ENCODE measurements at regions not wholly inside any gene's neighbourhood (a gene's known extent, or its start where the extent isn't known, plus 50 kb on each side); places are given as distances from the start of the nearest gene placed in this dataset.

DNA sequence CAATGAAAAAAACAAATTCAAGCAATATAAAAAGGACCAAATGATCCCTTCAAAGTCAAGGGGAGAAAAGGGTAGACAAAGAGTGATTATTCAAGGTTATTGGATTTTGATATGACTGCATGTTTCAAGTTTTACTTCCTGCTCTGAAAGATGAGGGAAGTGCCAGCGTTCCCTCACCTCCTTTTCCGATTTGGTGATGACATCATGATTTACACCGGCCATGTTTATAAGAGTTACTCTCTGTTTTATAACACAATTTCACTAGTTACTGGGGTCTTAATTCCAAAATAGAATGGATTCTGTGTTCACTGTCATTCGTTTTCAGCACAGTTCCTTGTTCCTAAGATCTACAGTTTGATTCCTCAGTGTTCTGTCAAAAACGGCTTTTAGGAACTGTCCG lies 60.5 kb upstream of the CPXM2 start:
- no peak for DNase-seq (ENCODE audit: low spot score)

DNA sequence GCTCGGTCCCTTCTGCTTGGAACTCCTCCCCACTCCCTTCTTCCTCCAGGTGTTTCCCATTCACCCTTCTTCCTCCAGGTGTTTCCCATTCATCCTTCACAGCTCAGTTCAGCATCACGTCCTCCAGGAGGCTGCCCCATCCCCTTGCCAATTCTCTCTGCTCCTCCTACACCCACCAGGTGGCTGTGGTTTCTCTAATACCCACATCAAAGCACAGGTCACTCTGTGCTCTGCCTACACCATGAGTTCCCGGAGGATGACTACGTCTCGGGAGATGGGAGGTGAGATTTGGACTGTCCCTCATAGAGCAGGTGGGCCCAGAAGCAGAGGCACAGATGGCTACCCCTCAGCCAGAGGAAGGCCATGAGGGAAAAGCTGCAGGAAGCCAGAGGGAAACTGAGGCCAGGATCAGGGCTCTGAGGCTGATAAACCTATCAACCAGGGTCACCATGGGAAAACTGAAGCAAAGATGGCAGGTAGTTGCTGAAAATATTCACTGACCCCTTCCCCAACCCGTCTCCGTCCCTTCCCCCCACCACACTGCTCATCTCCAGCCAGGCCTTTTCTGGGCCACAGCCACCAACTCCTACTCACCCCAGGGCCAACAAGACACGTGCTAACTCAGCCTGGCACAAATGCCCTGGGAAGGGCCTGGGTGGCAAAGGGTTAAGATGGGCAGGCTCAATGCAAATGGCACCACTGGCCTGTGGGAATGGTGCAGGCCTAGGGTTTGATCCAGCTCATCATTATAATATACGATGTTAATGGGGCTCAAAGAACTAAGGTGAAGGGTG lies 56.6 kb upstream of the CPXM2 start:
- DNase-seq (ENCODE audit: low spot score): no peak

DNA sequence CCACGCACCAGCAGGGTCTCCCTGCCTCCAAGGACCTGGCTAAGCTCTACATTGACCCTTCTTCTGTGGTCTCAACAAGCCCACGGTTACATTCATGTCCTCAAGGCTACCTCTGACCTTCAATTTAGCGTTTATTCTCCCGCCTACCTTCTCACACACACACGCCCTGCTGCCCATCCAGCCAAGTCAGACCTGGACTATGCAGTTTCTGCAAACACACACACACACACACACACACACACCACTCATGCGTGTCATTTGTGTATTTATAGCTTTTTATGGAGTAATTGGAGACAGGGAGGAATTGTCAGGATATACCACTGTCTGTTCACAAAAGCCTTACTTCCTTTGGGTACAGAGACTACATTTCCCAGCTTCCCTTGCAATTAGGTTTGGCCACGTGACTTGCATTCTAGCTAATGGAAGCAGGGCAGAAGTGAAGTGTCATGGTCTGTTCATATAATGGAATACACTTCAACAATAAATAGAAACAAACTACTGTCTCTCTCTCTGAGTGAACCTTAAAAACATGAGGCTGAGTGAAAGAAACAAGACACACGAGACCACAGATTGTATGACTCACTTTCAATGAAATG lies 53.8 kb upstream of the CPXM2 start:
- peak; percentile 8 for DNase-seq (ENCODE audit: low spot score)

DNA sequence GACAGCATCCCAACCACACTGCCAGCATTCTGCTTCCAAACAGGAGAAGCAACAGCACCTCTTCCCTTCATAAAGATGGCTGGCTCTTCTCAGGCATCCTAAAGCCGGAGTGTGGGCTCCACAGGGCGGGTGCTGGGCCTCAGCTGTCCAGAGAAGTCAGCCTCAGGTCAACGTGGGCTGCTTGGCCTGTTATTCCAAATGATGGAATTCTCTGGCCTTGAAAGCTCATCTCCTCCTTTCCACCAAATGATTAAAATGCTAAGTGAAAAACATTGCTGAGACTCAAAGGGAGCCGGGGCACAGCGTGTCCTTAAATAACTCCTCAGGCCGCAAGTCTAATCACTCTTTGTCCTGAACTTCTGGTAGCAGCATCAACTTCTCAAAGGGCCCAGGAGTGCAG lies 53.1 kb upstream of the CPXM2 start:
- no peak for DNase-seq (ENCODE audit: low spot score)

DNA sequence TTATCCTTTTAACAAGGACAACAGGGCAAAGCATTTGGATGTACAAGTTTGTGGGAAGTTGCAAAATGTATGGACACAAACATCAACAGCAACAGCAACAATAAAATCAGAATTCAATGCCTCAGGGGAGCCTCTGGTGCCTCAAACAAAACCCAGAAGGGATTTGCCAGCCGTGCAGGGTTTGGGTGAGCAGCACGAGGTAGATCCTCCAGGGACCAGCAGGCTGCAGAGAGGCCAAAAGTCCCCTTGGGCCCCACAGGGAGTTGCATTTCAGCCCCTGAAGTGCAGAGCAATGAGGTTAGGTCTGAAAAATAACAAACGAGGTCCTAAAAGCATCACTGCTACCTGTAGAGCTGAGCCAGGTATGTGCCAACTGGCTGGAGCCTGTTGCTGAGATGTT lies 51.7 kb upstream of the CPXM2 start:
- DNase-seq (ENCODE audit: low spot score): no peak

DNA sequence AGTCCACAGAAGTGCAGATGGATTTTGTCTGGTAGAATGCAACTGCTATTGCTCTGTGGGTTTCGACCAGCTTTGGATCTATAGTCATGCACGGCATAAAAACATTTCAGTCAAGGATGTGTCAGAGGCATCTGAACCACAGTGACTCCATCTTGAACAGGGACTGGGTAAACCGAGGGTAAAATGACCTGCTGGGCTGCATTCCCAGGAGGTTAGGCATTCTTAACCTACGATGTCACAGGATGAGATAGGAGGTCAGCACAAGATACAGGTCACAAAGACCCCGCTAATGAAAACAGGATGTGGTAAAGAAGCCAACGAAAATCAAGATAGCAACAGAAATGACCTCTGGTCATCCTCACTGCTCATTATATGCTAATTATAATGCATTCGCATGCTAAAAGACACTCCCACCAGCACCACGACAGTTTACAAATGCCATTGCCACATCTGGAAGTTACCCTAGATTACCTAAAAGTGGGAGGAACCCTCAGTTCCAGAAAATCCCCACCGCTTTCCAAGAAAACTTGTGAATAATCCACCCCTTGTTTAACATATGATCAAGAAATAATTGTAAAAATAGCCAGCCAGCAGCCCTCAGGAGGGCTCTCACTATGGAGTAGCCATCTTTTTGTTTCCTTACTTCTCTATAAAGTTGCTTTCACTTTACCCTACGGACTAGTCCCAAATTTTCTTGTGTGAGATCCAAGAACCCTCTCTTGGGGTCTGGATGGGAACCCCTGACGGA lies 50.7 kb upstream of the CPXM2 start:
- DNase-seq (ENCODE audit: low spot score): no peak

Data from pons (tissue), 1 donor.